Stimulated activated CD4-positive, alpha-beta T cell treated with anti-CD3 and anti-CD28 coated beads, Interleukin-12 subunit alpha, Interleukin-12 subunit beta, amount 100 ng/mL, for 24 hours (primary cell): ENCODE measurements at regions not wholly inside any gene's neighbourhood (a gene's known extent, or its start where the extent isn't known, plus 50 kb on each side); places are given as distances from the start of the nearest gene placed in this dataset.

Experiments
- DNase-seq, 2 experiments: peaks; one replicate each; pipeline ENCODE4 v3.0.0-alpha.2; 2020; ENCODE audit warnings: low read depth in 2 of 2

DNA sequence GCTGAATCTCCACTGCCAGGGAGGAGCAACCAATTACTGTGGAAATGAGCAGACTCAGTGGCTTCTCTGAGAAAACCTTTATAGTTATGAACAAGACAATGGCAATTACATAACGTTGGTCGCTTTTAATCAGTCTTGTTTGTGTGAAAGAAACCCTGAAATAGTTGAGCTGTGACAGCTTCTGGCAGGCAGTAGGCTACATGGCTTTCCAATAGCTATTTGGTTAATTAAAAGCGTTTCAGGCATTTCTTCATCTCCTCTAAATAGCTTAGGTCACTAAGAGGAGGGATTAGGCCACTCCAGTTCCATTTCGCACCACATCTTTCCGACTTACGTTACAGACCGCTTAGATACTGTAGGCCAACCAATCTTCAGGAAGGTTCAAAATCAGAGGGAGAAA, 794.4 kb upstream of the ID2 start:
- DNase-seq: no peak

DNA sequence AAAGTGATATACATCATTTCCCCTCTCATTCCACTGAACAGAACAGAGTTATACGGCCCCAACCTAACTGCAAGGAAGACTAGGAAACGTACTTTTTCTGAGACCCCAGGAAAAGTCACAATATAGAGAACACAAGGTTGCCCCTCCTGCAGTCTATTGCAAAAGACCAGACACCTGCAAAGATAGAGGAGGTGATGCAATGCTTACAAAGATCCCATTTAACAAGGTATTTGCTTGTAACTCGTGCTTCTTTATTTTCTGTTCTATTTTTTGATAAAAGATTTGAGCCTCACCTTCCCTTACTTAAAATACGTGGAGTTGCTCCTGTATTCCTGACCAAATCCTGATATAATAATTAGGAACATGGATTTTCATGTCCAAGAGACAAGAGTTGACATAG, 793.0 kb upstream of the ID2 start:
- no peak for DNase-seq

DNA sequence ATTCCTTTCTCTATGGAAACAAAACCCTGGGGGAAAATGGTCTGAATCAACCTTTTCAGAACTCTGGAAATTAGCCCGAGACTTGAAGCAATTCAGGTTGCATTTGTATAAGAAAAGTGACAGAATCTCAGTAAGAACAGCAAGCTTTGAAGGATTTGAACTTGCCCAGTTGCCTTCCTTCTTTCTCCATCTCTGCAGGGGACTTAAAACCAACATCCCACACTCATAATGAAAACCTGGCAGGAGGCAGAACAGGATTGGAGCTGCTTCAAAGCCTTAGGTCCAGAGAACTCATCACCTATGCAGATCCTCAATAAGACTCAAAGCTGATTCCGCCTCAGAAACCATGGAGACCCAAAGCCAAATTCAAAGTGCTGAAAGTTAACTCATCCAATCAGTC, 790.5 kb upstream of the ID2 start:
- DNase-seq: no peak

DNA sequence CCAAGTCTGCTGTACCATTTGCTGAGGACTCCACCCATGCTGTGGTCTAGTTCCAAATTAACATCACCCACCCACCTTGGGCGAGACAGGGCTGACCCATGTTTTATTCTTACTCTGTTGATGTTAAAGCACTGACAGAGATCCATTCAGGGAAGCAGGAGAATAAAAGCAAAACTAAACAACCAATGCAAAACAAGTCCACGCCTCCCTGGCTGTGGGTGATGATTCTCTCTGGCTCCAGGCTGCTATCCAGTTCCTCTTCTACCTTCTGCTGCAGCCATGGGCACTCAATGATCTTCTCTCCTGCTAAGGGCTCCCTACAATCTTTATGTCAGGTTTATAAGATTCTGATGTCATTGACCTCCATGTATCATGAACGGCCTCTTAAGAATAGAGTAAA, 786.6 kb upstream of the ID2 start:
- DNase-seq: no peak

DNA sequence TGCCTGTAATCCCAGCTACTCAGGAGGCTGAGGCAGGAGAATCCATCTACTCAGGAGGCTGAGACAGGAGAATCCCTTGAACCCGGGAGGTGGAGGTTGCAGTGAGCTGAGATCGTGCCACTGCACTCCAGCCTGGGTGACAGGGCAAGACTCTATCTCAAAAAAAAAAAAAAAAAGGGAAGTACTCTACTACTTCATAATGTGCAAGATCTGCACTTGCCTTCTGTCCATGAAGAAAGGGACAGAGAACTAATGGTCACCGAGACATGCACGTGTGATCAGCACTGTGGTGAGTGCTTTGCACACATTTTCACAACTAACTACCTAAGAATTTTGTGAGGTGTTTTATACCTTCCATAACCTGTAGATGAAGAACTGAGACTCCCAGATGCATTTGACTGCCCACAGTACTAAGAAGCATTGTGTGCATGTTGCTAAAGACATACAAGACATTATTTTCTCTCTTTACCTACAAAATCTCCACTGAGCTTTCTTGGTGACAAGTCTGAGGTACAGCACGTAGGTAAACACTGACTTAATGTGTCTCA, 784.8 kb upstream of the ID2 start:
- DNase-seq: no peak

DNA sequence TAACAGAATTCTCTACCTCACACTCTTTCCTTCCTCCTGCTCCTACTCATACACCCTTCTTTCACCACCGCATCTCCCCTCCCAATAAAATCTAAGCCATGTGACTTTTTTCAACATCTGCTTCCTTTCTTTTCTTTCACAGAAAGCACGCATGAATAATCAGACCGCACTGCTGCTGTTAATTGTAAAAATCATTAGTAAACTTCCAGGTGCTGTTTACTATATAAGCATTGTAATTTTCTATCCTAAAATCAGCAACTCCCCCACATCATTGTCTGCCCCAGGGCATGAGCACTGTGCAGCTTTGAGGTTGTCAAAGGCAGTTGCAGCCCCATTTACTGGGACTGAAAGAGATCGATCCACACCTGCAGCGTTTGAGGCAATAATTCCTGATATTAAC, 782.6 kb upstream of the ID2 start:
- DNase-seq: no peak

DNA sequence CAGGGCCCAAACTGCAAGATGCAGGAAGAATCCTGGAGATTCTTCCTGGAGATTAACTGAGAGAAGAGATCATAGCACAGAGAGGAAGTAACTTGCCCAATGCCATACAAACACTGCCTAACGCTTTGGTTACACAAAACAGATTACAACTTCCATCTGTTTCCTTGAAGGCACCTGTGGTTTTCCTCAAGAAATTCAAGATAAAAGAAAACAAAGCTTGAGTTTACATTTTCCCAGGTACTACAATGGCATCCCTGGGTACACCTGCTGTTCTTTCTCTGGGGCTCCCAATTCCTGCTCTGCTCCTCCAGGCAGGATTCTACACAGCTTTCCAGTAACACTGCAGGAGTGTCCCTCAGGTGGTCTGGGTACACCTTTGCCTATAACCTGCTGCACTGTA, 781.9 kb upstream of the ID2 start:
- no peak for DNase-seq

DNA sequence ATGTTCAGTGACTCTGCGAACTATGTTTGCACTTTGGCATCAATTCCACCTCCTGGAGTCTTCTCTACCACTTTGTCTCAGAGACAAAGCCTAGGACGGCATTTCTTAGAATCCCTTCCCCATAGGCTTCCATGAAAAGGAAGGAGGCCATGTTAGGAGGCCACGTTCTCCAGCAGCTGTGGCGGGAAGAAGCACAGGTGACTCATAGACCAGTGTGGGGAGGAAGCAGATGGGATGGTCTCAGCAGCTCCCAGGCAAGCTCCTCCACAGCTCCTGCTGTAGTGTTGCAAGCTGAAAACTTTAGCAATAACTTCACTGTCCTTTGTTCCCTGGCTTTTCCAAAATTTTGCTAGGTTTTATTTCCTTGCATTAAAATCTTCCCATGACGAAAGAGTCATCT, 781.3 kb upstream of the ID2 start:
- DNase-seq: no peak

DNA sequence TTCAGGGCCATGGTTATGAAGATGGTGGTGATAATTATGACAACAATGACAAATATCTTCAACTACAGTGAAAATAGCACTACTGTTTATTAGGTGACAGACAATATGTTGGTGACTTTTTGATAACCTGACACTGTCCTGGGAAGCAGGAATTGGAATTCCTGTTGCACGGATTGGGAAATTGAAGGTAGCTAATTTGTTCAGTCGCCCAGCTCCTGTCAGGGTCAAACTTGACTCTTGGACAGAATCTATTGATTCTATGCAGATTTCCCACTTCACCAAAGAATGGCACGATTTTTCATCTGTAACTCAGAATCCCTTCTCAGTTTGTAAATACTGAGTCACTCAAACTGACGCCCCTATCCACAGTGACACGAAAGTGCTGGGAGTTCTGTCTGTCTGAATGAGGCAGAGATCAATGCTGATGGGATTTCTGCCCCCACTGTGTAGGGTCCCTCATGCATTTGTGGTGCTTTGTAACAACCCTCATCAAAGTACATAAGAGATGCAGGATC, 779.5 kb upstream of the ID2 start:
- DNase-seq: no peak

DNA sequence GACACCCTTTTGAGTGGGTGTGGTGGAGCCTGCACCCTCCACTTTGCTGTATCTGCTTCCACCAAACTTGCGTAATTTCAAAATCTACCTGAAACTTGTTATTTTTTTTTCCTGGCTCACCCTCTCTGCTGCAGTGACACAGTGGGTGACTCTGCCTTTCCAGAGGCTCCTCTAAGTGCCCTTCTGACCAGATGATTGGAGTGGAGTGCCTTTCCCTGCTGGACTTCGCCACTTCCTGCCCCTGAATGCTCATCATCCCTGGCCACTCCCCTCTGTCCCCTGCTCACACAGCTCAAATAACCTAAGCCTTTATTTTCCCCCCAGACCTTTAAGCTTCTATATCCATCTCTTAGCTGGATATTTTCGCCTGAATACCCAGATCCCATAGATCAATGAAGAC, 777.5 kb upstream of the ID2 start:
- no peak for DNase-seq

DNA sequence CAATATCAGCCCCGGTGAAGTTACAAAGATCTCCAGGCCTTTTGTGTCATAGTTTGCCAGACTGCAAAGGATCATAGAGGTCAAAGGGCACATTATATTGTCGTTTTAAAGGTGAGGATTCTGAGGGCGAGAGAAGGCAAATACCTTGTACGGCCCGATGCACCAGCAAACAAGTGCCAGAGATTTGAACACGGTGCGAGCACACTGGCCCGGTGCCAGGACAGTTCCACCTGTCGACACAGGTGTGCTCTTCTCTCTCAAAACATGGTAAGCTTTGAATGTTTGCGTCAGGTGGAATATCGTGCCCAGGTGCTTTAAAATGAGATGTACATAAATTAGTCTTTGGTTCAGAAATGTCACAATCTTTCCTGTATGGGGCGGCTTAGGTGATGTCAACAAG, 776.1 kb upstream of the ID2 start:
- no peak for DNase-seq

DNA sequence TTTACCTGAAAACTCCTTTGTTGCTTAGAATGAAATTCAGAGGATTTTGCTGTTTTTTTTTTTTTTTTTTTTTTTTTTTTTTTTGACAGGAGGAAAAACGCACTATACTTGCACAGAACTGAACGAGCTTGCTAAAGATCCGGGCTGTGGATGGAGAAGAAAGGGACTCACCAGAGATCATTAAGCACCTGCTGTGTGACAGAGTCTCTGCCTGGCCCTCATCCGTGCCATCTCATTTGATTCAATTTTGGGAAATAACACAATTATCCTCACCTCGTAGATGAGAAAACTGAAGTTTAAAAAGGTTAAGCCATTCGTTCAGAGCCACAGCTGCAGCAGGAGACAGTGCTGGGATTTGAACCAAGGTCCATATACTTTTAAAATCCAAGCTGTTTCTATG, 775.4 kb upstream of the ID2 start:
- DNase-seq: no peak

DNA sequence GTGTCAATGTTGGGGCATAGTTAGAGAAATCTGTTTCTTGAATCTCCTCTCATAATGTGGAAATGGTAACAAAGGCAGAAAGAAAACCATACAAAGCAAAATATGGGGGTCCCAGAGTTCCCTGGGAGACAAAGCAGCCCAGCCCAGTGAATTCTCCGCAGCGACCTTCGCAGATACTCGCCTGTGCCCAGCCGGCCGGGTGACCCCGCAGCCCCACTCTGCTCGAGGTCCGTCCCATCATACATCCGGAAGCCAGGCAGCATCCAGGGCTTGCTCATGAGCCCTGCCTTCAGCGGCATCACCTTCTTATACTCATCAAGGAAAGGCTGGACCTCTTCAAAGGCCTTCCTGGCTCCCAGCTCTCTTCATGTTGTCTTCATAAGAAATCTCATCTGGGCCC, 774.8 kb upstream of the ID2 start:
- no peak for DNase-seq

DNA sequence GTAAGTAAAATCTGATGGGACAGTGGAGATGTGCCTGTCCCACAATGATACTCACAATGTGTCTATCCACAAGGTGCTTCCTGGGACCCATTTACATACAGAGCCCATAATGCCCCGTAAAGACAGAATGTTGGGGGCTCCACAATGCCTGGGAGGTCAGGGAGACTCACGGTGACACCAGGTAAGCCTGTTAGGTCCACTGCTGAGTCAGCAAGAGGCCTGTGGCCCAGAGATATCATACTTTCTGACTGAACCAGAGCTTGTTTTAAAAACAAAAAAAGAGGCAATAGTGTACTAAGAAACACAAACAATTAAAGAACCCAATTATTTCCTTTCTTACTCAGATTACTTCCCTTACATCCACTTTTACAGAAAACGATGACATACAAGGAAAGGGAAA, 771.1 kb upstream of the ID2 start:
- no peak for DNase-seq

DNA sequence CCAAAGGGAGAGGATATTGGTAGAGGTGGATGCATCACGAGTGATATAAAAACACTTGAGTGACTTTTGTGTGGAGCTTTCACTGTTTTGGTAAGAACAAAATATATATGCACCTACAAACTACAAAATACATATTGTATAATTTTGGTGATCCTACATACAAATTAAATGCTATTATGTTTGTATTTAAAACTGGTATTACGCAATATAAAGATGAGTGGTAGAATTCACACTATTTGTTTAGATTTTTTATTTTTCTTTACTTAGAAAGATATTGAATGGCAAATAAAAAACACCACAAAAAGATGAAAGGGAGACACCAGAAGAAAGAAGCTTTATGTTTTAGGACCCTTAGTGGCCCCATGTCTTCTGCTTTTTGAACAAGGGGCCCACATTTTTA, 770.7 kb upstream of the ID2 start:
- no peak for DNase-seq

DNA sequence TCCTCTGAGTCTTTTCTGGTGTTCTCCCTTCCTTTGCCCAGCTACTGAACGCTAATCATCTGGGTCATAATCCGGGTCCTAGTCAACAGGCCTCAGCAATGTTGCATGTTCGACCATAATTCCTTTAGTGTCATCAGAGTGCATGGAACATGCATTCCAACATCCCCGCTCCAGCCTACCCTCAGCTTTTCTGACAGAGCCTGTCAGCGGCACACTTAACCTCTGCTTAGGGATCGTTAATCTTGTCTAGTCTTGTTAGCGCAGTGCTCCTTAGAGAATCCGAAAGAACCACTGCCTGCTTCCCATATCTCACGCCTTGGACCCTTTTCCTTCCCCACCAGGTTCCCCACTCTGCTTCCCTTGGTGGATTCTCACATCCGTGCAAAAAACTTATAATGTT, 767.9 kb upstream of the ID2 start:
- DNase-seq: no peak

DNA sequence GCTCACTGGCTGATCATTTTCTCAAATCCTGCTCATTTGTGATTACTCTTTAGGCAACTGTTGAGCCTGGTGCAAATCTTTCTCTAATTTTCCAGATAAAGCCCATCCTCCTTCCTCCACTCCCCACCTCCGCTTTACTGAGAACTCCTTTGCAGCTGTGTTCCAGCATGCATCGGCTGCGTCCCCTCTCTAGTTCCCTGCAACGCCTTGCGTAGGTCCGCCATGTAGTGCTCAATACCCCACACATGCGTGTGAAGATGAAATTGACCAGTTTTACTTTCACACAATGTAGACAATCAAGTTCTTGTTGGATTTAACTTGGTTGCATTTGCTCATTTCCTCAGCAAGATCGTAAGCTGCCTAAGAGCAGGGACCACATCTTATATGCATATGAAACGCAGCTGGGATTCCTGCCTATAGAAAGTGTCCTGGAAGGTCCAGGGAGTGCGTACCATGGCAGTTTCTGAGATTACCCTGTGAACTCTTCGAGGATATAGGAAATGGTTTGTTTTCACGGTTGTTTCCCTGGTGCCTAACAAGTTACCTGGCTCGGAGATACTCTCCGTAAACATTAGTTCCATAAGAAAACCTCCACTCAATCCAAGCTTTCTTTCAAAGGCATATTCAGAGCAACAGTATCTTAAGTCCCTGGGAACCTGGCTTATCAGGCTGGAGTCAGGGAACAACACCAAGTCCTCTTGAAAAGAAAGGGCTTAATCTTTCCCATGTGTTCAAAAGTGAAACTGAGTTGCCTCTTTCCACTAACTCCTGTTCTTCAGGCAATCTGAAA, 766.4 kb upstream of the ID2 start:
- DNase-seq: no peak

DNA sequence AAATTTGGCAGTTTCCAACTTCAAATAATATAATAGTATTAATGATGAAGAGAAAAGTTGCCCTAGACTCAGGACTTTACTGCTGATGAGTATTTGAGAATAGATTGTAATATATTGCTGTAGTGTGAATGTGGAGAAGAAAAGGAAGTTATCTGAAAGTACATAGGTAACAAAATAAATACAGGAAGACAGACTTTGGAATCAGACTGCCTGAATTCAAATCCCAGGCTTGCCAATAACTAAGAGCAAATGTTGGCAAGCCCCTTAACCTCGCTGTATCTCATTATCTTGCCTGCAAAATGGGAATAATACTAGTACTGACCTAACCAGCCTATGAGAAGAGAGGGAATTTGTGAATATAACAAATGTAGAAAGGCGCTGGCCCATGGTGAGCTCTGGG, 765.2 kb upstream of the ID2 start:
- DNase-seq: no peak

DNA sequence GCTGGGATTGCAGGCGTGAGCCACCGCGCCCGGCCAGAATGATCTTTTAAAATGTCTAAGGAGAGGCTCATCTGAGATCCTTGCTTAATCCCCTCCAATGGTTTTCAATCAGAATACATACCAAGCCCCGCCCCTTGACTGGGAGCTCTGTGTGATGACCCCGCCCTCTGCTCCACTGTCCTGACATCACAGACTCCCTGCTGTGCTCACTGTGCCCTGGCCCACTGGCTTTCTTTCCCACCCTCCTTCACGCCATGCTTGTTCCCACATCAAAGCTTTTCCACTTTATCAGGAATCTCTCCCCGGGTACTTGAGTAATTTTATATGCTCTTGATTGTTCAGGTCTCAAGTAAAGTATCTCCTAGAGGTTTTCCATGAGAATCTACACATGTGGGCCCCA, 762.3 kb upstream of the ID2 start:
- no peak for DNase-seq

DNA sequence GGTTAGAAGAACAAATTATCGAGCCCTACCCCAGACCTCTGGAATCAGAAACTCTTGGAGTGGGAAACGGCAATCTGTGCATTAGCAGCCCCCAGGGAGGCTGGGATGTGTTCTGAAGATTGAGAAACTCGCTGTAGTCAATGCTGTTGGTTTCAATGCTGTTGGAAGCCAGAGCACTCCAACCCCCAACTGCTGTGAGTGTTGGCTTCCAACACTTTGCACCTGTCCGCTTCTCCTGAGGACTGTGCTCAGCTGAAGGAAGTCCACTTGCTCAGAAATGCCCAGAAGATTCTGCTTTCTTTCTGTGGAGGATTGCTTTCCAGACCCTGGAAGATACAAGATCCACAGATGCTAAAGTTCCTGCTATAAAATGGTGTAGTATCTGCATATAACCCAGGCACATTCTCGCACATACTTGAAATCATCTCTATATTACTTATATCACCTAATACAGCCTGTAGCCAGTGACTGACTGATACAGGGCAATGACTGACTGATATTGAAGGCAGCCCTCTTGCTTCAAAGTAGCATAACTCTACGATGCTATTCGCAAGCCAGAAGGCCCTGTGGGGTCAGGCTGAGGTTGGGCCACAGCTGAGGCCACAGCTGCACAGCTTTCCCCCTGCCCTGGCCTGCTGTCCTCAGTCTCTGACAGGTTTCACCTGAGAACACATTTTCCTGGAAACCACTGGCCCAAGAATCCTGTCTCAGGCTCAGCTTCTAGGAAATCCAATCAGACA, 757.7 kb upstream of the ID2 start:
- DNase-seq: no peak

DNA sequence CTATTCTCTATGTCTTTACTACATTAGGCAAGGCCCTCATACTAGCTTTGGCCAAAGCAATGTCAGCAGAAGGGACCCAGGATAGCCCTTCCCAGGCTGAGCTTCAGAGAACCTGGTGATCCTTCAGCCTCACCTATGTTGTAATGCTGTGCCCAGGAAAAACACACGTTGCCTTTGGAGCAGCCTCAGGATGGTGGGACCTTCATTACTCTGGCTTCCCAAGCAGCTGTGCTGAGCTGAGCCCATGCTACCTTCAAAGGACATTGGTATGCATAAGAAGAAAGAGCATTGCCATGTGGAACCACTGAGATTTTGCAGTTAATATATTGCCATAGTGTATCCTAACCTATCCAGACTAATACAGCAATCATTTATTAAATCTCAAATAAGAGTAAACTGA, 756.4 kb upstream of the ID2 start:
- DNase-seq: no peak

DNA sequence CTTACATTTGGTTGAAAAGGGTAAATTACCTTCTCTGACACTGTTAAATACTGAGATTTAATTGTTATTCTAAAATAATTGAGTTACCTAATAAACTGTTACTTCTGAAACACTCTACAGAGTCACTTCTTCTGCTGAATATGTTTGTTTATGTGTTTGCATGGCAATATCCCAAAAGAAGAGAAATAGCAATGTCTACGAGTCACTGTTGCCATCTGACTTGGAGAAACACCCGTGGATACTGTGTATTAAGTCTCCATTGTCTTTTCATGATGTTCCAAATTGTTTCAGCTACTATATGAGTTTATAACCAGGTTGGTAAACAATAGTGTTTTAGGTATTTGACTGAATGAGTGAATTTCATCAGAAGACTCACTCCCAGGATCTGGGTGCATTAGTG, 754.2 kb upstream of the ID2 start:
- no peak for DNase-seq

DNA sequence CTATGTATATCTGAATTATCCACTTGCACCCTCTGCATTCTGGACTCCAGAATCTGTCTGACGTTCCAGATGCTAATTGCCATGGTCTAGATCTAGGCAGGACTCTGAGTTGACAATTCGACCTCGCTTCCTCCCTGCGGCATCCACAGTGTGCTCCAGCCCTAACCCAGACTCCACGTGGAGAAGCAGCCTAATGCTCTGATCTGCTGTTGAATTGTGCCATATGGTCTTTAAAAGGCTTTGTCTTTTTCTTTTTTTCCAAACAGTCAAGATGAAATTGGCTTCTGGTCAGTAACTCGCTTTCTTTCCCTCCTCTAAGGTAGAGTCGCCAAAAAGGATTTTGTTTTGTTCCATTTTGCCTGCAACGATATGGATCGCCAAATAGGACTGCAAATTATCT, 752.6 kb upstream of the ID2 start:
- no peak for DNase-seq
